HepG2 (cell line): ENCODE measurements at regions not wholly inside any gene's neighbourhood (a gene's known extent, or its start where the extent isn't known, plus 50 kb on each side); places are given as distances from the start of the nearest gene placed in this dataset.

Experiments used
- ADNP ChIP-seq: sonication (generic); formaldehyde crosslinking; IDR thresholded peaks from 2 replicates; pipeline ENCODE4 v1.4.0; 2020; ENCODE audit warnings: missing genetic modification reagents
- HHEX ChIP-seq: IDR thresholded peaks from 2 replicates; pipeline ENCODE4 v1.6.1; 2016; ENCODE audit warnings: control low read depth
- HOXA7 ChIP-seq: sonication (generic); formaldehyde crosslinking; IDR thresholded peaks from 2 replicates; pipeline ENCODE4 v1.8.1; 2022; ENCODE audit warnings: mild to moderate bottlenecking, missing genetic modification reagents, moderate library complexity
- KDM1A ChIP-seq: IDR thresholded peaks from 2 replicates; pipeline ENCODE4 v1.6.1; 2016; ENCODE audit warnings: missing compliant biosample characterization
- MYC ChIP-seq: sonication (generic); formaldehyde crosslinking; IDR thresholded peaks from 2 replicates; pipeline ENCODE4 v1.9.0; 2021; ENCODE audit warnings: missing genetic modification reagents, borderline replicate concordance
- NONO ChIP-seq, 2 experiments: fragments of 450-650 bp in 1 of 2; sonication (generic) in 1 of 2; formaldehyde crosslinking in 1 of 2; IDR thresholded peaks in 1 of 2; conservative IDR thresholded peaks in 1 of 2; 2 replicates each; pipeline versions ENCODE4 v1.6.1 to v1.8.0; 2017 to 2022; ENCODE audit warnings: mild to moderate bottlenecking in 1 of 2, missing genetic modification reagents in 1 of 2, moderate library complexity in 1 of 2
- NR2F2 ChIP-seq: IDR thresholded peaks from 2 replicates; pipeline ENCODE4 v1.6.1; 2012; ENCODE audit warnings: low read depth, inconsistent platforms, borderline replicate concordance
- PHF21A ChIP-seq: sonication (generic); formaldehyde crosslinking; IDR thresholded peaks from 2 replicates; pipeline ENCODE4 v1.5.0; 2020; ENCODE audit warnings: mild to moderate bottlenecking, missing genetic modification reagents
- SATB2 ChIP-seq: sonication (generic); formaldehyde crosslinking; IDR thresholded peaks from 2 replicates; pipeline ENCODE4 v1.5.0; 2020; ENCODE audit warnings: missing genetic modification reagents
- TF ChIP-seq, protein P1 (sequence below): sonication (generic); formaldehyde crosslinking; IDR thresholded peaks from one replicate; pipeline ENCODE4 v1.5.1; 2020; ENCODE audit warnings: mild to moderate bottlenecking, missing genetic modification reagents; ENCODE audit errors: not compliant biosample characterization
- TF ChIP-seq, protein P2 (sequence below): sonication (generic); formaldehyde crosslinking; IDR thresholded peaks from 2 replicates; pipeline ENCODE4 v1.4.0; 2020; ENCODE audit warnings: mild to moderate bottlenecking, missing genetic modification reagents
- TF ChIP-seq, protein P3 (sequence below): fragments of 450-650 bp; IDR thresholded peaks from 2 replicates; pipeline ENCODE4 v1.6.1; 2017; ENCODE audit warnings: mild to moderate bottlenecking

DNA sequence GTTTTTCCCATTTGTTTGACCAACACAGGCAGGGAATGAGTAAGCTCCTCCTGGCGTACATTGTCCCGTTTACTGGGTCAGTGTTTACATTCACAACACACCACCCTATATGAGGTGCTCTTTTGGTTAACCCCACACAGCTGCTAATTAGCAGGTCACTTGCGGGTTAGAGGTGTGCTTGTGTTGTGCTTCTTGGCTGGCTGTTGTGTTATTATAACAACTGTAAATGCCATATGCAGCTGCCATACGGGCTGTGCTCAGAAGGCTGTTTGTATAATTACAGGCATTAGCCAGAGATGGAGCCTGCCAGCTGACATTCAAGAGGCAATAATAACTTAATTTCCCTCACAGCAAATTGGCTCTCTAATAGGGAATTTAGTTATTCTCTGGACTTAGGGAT, 205.1 kb upstream of the ELAC2 start:
- TF ChIP-seq MYC (CRISPR knock-in tag) = no peak
- TF ChIP-seq PHF21A (CRISPR knock-in tag) = no peak
- TF ChIP-seq, protein P1, sequence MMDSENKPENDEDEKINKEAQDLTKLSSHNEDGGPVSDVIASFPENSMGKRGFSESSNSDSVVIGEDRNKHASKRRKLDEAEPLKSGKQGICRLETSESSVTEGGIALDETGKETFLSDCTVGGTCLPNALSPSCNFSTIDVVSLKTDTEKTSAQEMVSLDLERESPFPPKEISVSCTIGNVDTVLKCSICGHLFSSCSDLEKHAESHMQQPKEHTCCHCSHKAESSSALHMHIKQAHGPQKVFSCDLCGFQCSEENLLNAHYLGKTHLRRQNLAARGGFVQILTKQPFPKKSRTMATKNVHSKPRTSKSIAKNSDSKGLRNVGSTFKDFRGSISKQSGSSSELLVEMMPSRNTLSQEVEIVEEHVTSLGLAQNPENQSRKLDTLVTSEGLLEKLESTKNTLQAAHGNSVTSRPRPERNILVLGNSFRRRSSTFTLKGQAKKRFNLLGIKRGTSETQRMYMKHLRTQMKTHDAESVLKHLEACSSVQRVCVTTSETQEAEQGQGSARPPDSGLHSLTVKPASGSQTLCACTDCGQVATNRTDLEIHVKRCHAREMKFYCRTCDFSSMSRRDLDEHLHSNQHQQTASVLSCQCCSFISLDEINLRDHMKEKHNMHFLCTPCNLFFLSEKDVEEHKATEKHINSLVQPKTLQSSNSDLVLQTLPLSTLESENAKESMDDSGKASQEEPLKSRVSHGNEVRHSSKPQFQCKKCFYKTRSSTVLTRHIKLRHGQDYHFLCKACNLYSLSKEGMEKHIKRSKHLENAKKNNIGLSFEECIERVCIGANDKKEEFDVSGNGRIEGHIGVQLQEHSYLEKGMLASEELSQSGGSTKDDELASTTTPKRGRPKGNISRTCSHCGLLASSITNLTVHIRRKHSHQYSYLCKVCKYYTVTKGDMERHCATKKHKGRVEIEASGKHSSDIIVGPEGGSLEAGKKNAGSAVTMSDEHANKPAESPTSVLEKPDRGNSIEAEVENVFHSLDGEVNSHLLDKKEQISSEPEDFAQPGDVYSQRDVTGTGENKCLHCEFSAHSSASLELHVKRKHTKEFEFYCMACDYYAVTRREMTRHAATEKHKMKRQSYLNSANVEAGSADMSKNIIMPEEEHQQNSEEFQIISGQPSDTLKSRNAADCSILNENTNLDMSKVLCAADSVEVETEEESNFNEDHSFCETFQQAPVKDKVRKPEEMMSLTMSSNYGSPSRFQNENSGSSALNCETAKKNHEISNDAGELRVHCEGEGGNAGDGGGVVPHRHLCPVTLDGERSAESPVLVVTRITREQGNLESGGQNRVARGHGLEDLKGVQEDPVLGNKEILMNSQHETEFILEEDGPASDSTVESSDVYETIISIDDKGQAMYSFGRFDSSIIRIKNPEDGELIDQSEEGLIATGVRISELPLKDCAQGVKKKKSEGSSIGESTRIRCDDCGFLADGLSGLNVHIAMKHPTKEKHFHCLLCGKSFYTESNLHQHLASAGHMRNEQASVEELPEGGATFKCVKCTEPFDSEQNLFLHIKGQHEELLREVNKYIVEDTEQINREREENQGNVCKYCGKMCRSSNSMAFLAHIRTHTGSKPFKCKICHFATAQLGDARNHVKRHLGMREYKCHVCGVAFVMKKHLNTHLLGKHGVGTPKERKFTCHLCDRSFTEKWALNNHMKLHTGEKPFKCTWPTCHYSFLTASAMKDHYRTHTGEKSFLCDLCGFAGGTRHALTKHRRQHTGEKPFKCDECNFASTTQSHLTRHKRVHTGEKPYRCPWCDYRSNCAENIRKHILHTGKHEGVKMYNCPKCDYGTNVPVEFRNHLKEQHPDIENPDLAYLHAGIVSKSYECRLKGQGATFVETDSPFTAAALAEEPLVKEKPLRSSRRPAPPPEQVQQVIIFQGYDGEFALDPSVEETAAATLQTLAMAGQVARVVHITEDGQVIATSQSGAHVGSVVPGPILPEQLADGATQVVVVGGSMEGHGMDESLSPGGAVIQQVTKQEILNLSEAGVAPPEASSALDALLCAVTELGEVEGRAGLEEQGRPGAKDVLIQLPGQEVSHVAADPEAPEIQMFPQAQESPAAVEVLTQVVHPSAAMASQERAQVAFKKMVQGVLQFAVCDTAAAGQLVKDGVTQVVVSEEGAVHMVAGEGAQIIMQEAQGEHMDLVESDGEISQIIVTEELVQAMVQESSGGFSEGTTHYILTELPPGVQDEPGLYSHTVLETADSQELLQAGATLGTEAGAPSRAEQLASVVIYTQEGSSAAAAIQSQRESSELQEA (CRISPR knock-in tag) = no peak
- TF ChIP-seq, protein P2, sequence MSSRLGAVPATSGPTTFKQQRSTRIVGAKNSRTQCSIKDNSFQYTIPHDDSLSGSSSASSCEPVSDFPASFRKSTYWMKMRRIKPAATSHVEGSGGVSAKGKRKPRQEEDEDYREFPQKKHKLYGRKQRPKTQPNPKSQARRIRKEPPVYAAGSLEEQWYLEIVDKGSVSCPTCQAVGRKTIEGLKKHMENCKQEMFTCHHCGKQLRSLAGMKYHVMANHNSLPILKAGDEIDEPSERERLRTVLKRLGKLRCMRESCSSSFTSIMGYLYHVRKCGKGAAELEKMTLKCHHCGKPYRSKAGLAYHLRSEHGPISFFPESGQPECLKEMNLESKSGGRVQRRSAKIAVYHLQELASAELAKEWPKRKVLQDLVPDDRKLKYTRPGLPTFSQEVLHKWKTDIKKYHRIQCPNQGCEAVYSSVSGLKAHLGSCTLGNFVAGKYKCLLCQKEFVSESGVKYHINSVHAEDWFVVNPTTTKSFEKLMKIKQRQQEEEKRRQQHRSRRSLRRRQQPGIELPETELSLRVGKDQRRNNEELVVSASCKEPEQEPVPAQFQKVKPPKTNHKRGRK = no peak
- no peak for TF ChIP-seq KDM1A (CRISPR knock-in tag)
- TF ChIP-seq HOXA7 (CRISPR knock-in tag) = no peak
- no peak for TF ChIP-seq NONO (IDR thresholded peaks at IDR 0.05)
- no peak for TF ChIP-seq NONO (CRISPR knock-in tag; conservative IDR thresholded peaks at IDR 0.05)
- no peak for TF ChIP-seq ADNP (CRISPR knock-in tag)
- TF ChIP-seq SATB2 = no peak
- no peak for TF ChIP-seq HHEX (CRISPR knock-in tag)
- TF ChIP-seq, protein P3, sequence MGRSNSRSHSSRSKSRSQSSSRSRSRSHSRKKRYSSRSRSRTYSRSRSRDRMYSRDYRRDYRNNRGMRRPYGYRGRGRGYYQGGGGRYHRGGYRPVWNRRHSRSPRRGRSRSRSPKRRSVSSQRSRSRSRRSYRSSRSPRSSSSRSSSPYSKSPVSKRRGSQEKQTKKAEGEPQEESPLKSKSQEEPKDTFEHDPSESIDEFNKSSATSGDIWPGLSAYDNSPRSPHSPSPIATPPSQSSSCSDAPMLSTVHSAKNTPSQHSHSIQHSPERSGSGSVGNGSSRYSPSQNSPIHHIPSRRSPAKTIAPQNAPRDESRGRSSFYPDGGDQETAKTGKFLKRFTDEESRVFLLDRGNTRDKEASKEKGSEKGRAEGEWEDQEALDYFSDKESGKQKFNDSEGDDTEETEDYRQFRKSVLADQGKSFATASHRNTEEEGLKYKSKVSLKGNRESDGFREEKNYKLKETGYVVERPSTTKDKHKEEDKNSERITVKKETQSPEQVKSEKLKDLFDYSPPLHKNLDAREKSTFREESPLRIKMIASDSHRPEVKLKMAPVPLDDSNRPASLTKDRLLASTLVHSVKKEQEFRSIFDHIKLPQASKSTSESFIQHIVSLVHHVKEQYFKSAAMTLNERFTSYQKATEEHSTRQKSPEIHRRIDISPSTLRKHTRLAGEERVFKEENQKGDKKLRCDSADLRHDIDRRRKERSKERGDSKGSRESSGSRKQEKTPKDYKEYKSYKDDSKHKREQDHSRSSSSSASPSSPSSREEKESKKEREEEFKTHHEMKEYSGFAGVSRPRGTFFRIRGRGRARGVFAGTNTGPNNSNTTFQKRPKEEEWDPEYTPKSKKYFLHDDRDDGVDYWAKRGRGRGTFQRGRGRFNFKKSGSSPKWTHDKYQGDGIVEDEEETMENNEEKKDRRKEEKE = no peak
- TF ChIP-seq NR2F2 = no peak
